ENCODE measurements at regions not wholly inside any gene's neighbourhood (a gene's known extent, or its start where the extent isn't known, plus 50 kb on each side); places are given as distances from the start of the nearest gene placed in this dataset.

DNA sequence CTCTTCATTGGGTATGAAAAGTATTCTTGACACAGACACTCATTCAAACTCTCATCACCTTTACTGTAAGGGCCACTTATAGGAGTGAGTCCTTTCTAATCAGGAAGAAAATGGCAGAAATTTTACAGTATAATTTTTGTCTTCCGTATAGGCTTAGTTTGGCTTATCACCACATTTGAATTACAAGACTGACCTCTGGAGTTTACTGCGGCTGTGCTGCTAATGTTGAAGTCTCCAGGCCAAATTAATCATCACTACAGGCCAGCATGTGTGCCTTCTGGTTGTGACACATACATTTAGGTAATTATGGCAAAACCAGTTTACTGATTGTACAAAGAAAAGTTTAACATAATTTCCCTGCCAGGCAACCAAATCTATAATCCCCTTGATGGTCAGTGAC is 753.6 kb upstream of the GCFC2 start:
- no peaks in the 10 kb centered on the region for H3K4me1 ChIP-seq (ENCODE audit: insufficient read depth, low read length, poor library complexity, severe bottlenecking)
- no peaks in the 10 kb centered on the region for H3F3A ChIP-seq (ENCODE audit: low read depth)
- no peak overlapping the region for H3K4me3 ChIP-seq (ENCODE audit: low read length, poor library complexity, severe bottlenecking)
- no peak overlapping the region for H2AFZ ChIP-seq (ENCODE audit: low read length)
- no peak overlapping the region for H3K4me2 ChIP-seq (ENCODE audit: low read depth, low read length, poor library complexity, severe bottlenecking)
- H3K27me3 ChIP-seq (ENCODE audit: insufficient read depth, low read length, poor library complexity, severe bottlenecking): no peaks in the 10 kb centered on the region
- no peaks in the 10 kb centered on the region for H3K79me2 ChIP-seq (ENCODE audit: insufficient read depth, low read length)
- no peaks in the 10 kb centered on the region for H3K9me3 ChIP-seq (ENCODE audit: insufficient read depth, low read depth, low read length)
- TF ChIP-seq CTCF (conservative IDR thresholded peaks at IDR 0.05; ENCODE audit: low read length) (no peak), EZH2phosphoT487 (IDR thresholded peaks at IDR 0.05; ENCODE audit: borderline replicate concordance) (no peak)
- no peaks in the 10 kb centered on the region for H3K36me3 ChIP-seq (ENCODE audit: insufficient read depth, low read length)
- H3K9ac ChIP-seq (ENCODE audit: low read depth, low read length, poor library complexity, severe bottlenecking): no peak overlapping the region
- H3K9me2 ChIP-seq (replicated peaks; ENCODE audit: low read depth, low read length): no peaks in the 10 kb centered on the region
- no peaks in the 10 kb centered on the region for H4K20me1 ChIP-seq (ENCODE audit: insufficient read depth, low read length, poor library complexity, severe bottlenecking)

DNA sequence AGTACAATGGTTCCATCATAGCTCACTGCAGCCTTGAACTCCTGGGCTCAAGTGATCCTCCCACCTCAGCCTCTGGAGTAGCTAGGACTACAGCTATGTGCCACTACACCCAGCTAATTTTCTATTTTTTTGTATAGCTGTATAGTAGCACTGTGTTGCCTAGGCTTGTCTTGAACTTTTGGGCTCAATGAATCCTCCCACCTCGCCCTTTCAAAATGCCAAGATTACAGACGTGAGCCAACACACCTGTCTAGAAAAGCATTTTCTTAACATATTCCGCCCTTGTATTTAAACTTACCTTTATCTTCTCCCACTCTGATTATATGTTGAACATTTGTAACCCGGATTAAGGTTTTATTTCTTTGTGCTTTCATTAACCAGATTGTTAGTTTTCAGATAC is 750.7 kb upstream of the GCFC2 start:
- Histone ChIP-seq H3K4me1 (ENCODE audit: insufficient read depth, low read length, poor library complexity, severe bottlenecking) (no peaks in the 10 kb centered on the region), H3K27me3 (ENCODE audit: insufficient read depth, low read length, poor library complexity, severe bottlenecking) (no peaks in the 10 kb centered on the region), H3F3A (ENCODE audit: low read depth) (no peaks in the 10 kb centered on the region), H3K9ac (ENCODE audit: low read depth, low read length, poor library complexity, severe bottlenecking) (no peak overlapping the region), H3K4me2 (ENCODE audit: low read depth, low read length, poor library complexity, severe bottlenecking) (no peak overlapping the region), H3K36me3 (ENCODE audit: insufficient read depth, low read length) (no peaks in the 10 kb centered on the region), H3K4me3 (ENCODE audit: low read length, poor library complexity, severe bottlenecking) (no peak overlapping the region), H3K79me2 (ENCODE audit: insufficient read depth, low read length) (no peaks in the 10 kb centered on the region), H3K9me2 (replicated peaks; ENCODE audit: low read depth, low read length) (no peaks in the 10 kb centered on the region), H4K20me1 (ENCODE audit: insufficient read depth, low read length, poor library complexity, severe bottlenecking) (no peaks in the 10 kb centered on the region), H3K9me3 (ENCODE audit: insufficient read depth, low read depth, low read length) (no peaks in the 10 kb centered on the region), H2AFZ (ENCODE audit: low read length) (no peak overlapping the region)
- TF ChIP-seq CTCF (conservative IDR thresholded peaks at IDR 0.05; ENCODE audit: low read length) (no peak), EZH2phosphoT487 (IDR thresholded peaks at IDR 0.05; ENCODE audit: borderline replicate concordance) (no peak)

GRCh38 chr2:76455910-76456309 is 745.2 kb upstream of the GCFC2 start:
- Histone ChIP-seq H3K4me1 (ENCODE audit: insufficient read depth, low read length, poor library complexity, severe bottlenecking) (no peaks in the 10 kb centered on the region), H3K9me3 (ENCODE audit: insufficient read depth, low read depth, low read length) (no peaks in the 10 kb centered on the region), H3K9me2 (replicated peaks; ENCODE audit: low read depth, low read length) (no peaks in the 10 kb centered on the region), H2AFZ (ENCODE audit: low read length) (no peak overlapping the region), H3K9ac (ENCODE audit: low read depth, low read length, poor library complexity, severe bottlenecking) (no peak overlapping the region), H3F3A (ENCODE audit: low read depth) (no peaks in the 10 kb centered on the region), H3K79me2 (ENCODE audit: insufficient read depth, low read length) (no peaks in the 10 kb centered on the region), H3K36me3 (ENCODE audit: insufficient read depth, low read length) (no peaks in the 10 kb centered on the region), H4K20me1 (ENCODE audit: insufficient read depth, low read length, poor library complexity, severe bottlenecking) (no peaks in the 10 kb centered on the region), H3K4me2 (ENCODE audit: low read depth, low read length, poor library complexity, severe bottlenecking) (no peak overlapping the region), H3K27me3 (ENCODE audit: insufficient read depth, low read length, poor library complexity, severe bottlenecking) (no peaks in the 10 kb centered on the region), H3K4me3 (ENCODE audit: low read length, poor library complexity, severe bottlenecking) (no peak overlapping the region)
- no peak for TF ChIP-seq CTCF (conservative IDR thresholded peaks at IDR 0.05; ENCODE audit: low read length)
- no peak for TF ChIP-seq EZH2phosphoT487 (IDR thresholded peaks at IDR 0.05; ENCODE audit: borderline replicate concordance)
